ENCODE measurements at regions not wholly inside any gene's neighbourhood (a gene's known extent, or its start where the extent isn't known, plus 50 kb on each side); places are given as distances from the start of the nearest gene placed in this dataset.

DNA sequence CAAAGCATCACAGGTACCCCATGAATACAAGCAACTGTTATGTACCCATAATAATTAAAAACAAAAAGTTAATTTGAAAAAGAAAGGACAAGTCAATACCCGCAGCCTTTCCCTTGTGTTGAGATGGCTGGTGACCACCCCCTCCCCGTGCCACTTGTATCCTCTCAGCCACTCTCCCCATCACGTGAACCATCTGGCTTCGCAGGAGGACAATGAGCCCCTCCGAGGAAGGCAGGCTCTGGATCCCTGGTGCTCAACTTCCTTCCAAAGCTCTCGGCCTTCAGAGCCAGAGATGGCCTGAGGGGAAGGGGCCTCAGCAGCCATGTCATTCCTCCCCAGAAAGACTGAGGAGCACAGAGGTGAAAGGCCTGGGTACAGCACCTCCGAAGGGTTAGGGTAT lies 120.4 kb upstream of the RAB4A start:
- no peak for TF ChIP-seq EP300 (IDR thresholded peaks at IDR 0.05)
- TF ChIP-seq POLR2A (IDR thresholded peaks at IDR 0.05) = no peak
- TF ChIP-seq POLR2AphosphoS5 (IDR thresholded peaks at IDR 0.05) = no peak

Measured in sigmoid colon (tissue), 4 donors.